Muscle of leg (tissue), 3 donors: ENCODE measurements at regions not wholly inside any gene's neighbourhood (a gene's known extent, or its start where the extent isn't known, plus 50 kb on each side); places are given as distances from the start of the nearest gene placed in this dataset.
A peak's percentile ranks its signal among the peaks of the same experiment; 100 is the strongest.

Source experiments
- DNase-seq: peaks from one replicate; pipeline ENCODE4 v3.0.0; 2013
- H3K27ac ChIP-seq: one replicate; pipeline ENCODE4 v1.5.1; 2013; ENCODE audit warnings: mild to moderate bottlenecking, low read length, control low read depth
- H3K27me3 ChIP-seq: one replicate; pipeline ENCODE4 v1.6.1; 2013; ENCODE audit warnings: low read length; ENCODE audit not compliant: control insufficient read depth, insufficient read depth
- H3K36me3 ChIP-seq: one replicate; pipeline ENCODE4 v1.6.1; 2013; ENCODE audit warnings: low read length; ENCODE audit not compliant: control insufficient read depth, insufficient read depth
- H3K4me1 ChIP-seq: one replicate; pipeline ENCODE4 v1.6.1; 2013; ENCODE audit warnings: low read length; ENCODE audit not compliant: control insufficient read depth, insufficient read depth
- H3K4me3 ChIP-seq: one replicate; pipeline ENCODE4 v1.5.1; 2013; ENCODE audit warnings: low read length, control low read depth
- H3K9me3 ChIP-seq: replicated peaks from 2 replicates; pipeline ENCODE4 v1.6.1; 2013; ENCODE audit warnings: low read depth, low read length; ENCODE audit not compliant: control insufficient read depth
- WGBS: methylation state at CpG from one replicate; pipeline ENCODE4 v1.1.5; 2013; ENCODE audit warnings: missing lambda C conversion rate; ENCODE audit not compliant: insufficient coverage; 5-methylcytosine and 5-hydroxymethylcytosine counted together

GRCh38 chr6:105967917-105968602 lies 118.1 kb upstream of the PRDM1 start:
- WGBS, result 71% methylated on average over 1 of the region's 9 CpGs
- Histone ChIP-seq H3K4me1 (no peaks in the 10 kb centered on the region), H3K27me3 (no peaks in the 10 kb centered on the region), H3K9me3 (peaks cover 5% of the 10 kb centered on the region), H3K36me3 (no peaks in the 10 kb centered on the region), H3K4me3 (no peak overlapping the region), H3K27ac (no peak overlapping the region)
- peak; percentile 30 for DNase-seq

- no CpG with 5 or more reads among the region's 1 CpG for WGBS
- Histone ChIP-seq H3K36me3 (no peaks in the 10 kb centered on the region), H3K4me1 (no peaks in the 10 kb centered on the region), H3K4me3 (no peak overlapping the region), H3K9me3 (no peaks in the 10 kb centered on the region), H3K27ac (no peak overlapping the region), H3K27me3 (no peaks in the 10 kb centered on the region)
- no peak for DNase-seq
Observed at GRCh38 chr6:105966481-105966880, 119.7 kb upstream of the PRDM1 start.

GRCh38 chr6:105964979-105965760 lies 121.0 kb upstream of the PRDM1 start:
- no peak overlapping the region for H3K4me3 ChIP-seq
- no peaks in the 10 kb centered on the region for H3K36me3 ChIP-seq
- no peak for DNase-seq
- H3K9me3 ChIP-seq, result no peaks in the 10 kb centered on the region
- no peaks in the 10 kb centered on the region for H3K4me1 ChIP-seq
- H3K27ac ChIP-seq, result no peak overlapping the region
- no CpG with 5 or more reads among the region's 4 CpGs for WGBS
- no peaks in the 10 kb centered on the region for H3K27me3 ChIP-seq

GRCh38 chr6:105954148-105954547 lies 132.0 kb upstream of the PRDM1 start:
- whole genome bisulfite sequencing, result no CpG with 5 or more reads among the region's 4 CpGs
- Histone ChIP-seq H3K27me3 (no peaks in the 10 kb centered on the region), H3K4me1 (no peaks in the 10 kb centered on the region), H3K9me3 (no peaks in the 10 kb centered on the region), H3K27ac (no peak overlapping the region), H3K4me3 (no peak overlapping the region), H3K36me3 (no peaks in the 10 kb centered on the region)
- DNase-seq, result no peak

GRCh38 chr6:105952772-105953690 lies 133.1 kb upstream of the PRDM1 start:
- WGBS, result no CpG with 5 or more reads among the region's 7 CpGs
- Histone ChIP-seq H3K4me1 (no peaks in the 10 kb centered on the region), H3K9me3 (no peaks in the 10 kb centered on the region), H3K27me3 (no peaks in the 10 kb centered on the region), H3K27ac (no peak overlapping the region), H3K4me3 (no peak overlapping the region), H3K36me3 (no peaks in the 10 kb centered on the region)
- DNase-seq, result peak; percentile 7

- no peak for DNase-seq
Observed at GRCh38 chr6:105952326-105952725, 133.8 kb upstream of the PRDM1 start.

GRCh38 chr6:105951322-105951721 lies 134.8 kb upstream of the PRDM1 start:
- 94% methylated on average over 3 of the region's 4 CpGs for WGBS
- DNase-seq, result no peak

More at GRCh38 chr6:105952326-105952725, 133.8 kb upstream of the PRDM1 start:
- 63% methylated on average over 1 of the region's 3 CpGs for WGBS
- Histone ChIP-seq H3K4me1 (no peaks in the 10 kb centered on the region), H3K4me3 (no peak overlapping the region), H3K9me3 (no peaks in the 10 kb centered on the region), H3K36me3 (no peaks in the 10 kb centered on the region), H3K27ac (no peak overlapping the region), H3K27me3 (no peaks in the 10 kb centered on the region)

GRCh38 chr6:105949869-105950268 lies 136.3 kb upstream of the PRDM1 start:
- H3K4me3 ChIP-seq, result no peak overlapping the region
- WGBS, result no CpG with 5 or more reads among the region's 2 CpGs
- no peaks in the 10 kb centered on the region for H3K36me3 ChIP-seq
- H3K4me1 ChIP-seq, result no peaks in the 10 kb centered on the region
- DNase-seq, result no peak
- H3K27ac ChIP-seq, result no peak overlapping the region
- H3K27me3 ChIP-seq, result no peaks in the 10 kb centered on the region
- no peaks in the 10 kb centered on the region for H3K9me3 ChIP-seq

More at GRCh38 chr6:105951322-105951721, 134.8 kb upstream of the PRDM1 start:
- Histone ChIP-seq H3K9me3 (no peaks in the 10 kb centered on the region), H3K4me3 (no peak overlapping the region), H3K27ac (no peak overlapping the region), H3K27me3 (no peaks in the 10 kb centered on the region), H3K36me3 (no peaks in the 10 kb centered on the region), H3K4me1 (no peaks in the 10 kb centered on the region)

- H3K27me3 ChIP-seq, result no peaks in the 10 kb centered on the region
- H3K4me3 ChIP-seq, result no peak overlapping the region
- no peak overlapping the region for H3K27ac ChIP-seq
- H3K9me3 ChIP-seq, result no peaks in the 10 kb centered on the region
- H3K4me1 ChIP-seq, result no peaks in the 10 kb centered on the region
- no CpG with 5 or more reads among the region's 2 CpGs for WGBS
- H3K36me3 ChIP-seq, result no peaks in the 10 kb centered on the region
- DNase-seq, result no peak
Observed at GRCh38 chr6:105943514-105943913, 142.6 kb upstream of the PRDM1 start.
